Lower leg skin (tissue), 4 donors: ENCODE measurements at regions not wholly inside any gene's neighbourhood (a gene's known extent, or its start where the extent isn't known, plus 50 kb on each side); places are given as distances from the start of the nearest gene placed in this dataset.
"Not testable (repeated sequence)": the region's sequence is repeated elsewhere in the genome, so short reads cannot be mapped to it uniquely, and the experiment has no call there.

Source experiments
- DNase-seq, 2 donors: peaks; one replicate each; pipeline ENCODE4 v3.0.0-alpha.2; 2019; ENCODE audit warnings: low spot score in 2 of 2
- H3K4me3 ChIP-seq: fragments of 200-600 bp; sonication (generic); 2 replicates; pipeline ENCODE4 v1.5.1; 2017; ENCODE audit warnings: mild to moderate bottlenecking, low read depth; ENCODE audit not compliant: poor library complexity, severe bottlenecking
- POLR2A ChIP-seq, 2 donors: fragments of 450-650 bp; IDR thresholded peaks; one replicate each; pipeline ENCODE4 v1.6.1; 2016 to 2017; ENCODE audit warnings: antibody characterized with exemption in 2 of 2, mild to moderate bottlenecking in 1 of 2, moderate library complexity in 1 of 2
- WGBS, 2 donors: methylation state at CpG; one replicate each; pipeline ENCODE4 v1.1.5; 2018; 5-methylcytosine and 5-hydroxymethylcytosine counted together
- intact Hi-C: fragments of 100-400 bp; cut with DNase I; formaldehyde crosslinking; loops from one replicate; pipeline ENCODE4 v1.15.0; 2023; ENCODE audit warnings: low total_unique reads
- TF ChIP-seq, protein P1 (sequence below), 3 donors: fragments of 450-650 bp; IDR thresholded peaks; one replicate each; pipeline ENCODE4 v1.5.1; 2016; ENCODE audit warnings: antibody characterized with exemption in 3 of 3, mild to moderate bottlenecking in 3 of 3, moderate library complexity in 2 of 3

DNA sequence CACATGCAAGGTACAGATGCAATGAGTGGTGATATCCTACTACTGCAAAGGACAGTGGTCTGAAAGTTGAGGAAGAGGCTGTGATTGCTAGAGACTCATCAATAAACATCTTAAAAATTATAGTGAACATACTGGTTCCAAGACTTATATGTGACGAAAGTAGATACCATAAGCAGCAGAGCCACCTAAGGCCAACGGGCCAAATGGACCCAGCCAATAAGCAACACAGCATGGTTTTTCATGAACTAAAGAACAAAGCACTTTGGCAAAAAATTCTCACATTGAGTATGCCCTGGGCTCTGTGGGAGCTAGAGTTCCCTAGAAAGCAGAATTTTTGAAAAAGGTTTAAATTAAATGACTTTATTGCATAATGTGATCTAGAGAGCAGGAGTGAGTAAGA, 272.1 kb downstream of the SI start:
- TF ChIP-seq, protein P1, sequence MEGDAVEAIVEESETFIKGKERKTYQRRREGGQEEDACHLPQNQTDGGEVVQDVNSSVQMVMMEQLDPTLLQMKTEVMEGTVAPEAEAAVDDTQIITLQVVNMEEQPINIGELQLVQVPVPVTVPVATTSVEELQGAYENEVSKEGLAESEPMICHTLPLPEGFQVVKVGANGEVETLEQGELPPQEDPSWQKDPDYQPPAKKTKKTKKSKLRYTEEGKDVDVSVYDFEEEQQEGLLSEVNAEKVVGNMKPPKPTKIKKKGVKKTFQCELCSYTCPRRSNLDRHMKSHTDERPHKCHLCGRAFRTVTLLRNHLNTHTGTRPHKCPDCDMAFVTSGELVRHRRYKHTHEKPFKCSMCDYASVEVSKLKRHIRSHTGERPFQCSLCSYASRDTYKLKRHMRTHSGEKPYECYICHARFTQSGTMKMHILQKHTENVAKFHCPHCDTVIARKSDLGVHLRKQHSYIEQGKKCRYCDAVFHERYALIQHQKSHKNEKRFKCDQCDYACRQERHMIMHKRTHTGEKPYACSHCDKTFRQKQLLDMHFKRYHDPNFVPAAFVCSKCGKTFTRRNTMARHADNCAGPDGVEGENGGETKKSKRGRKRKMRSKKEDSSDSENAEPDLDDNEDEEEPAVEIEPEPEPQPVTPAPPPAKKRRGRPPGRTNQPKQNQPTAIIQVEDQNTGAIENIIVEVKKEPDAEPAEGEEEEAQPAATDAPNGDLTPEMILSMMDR (IDR thresholded peaks at IDR 0.05): no peak
- TF ChIP-seq POLR2A (IDR thresholded peaks at IDR 0.05): no peak
- 73 to 75% methylated on average over 2 of the region's 2 CpGs for WGBS, 2 donors
- intact Hi-C loops: no loop called here
- no peak for DNase-seq
- H3K4me3 ChIP-seq: no peak overlapping the region

DNA sequence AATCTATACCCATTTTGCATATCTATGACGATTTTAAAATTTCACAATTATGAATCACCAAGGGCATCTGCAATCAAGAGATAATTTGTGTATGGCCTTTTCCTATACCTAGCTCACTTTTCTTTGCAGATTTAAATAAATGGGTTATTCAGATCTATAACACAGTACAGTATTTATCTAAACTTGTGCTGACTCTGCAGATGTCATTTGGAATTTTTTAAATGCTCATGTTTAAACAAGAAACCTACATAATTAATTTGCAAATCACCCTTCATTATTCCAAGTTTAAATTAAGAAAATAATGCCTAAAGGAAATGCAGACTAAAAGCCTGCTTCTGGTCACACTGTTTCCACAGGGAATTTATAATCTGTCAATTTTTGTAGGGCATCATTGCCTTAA, 284.2 kb downstream of the SI start:
- no peak overlapping the region for H3K4me3 ChIP-seq
- 67 to 71% methylated on average over 1 of the region's 1 CpG for WGBS, 2 donors
- TF ChIP-seq, protein P1 (IDR thresholded peaks at IDR 0.05): no peak
- intact Hi-C loops: no loop called here
- no peak for DNase-seq

DNA sequence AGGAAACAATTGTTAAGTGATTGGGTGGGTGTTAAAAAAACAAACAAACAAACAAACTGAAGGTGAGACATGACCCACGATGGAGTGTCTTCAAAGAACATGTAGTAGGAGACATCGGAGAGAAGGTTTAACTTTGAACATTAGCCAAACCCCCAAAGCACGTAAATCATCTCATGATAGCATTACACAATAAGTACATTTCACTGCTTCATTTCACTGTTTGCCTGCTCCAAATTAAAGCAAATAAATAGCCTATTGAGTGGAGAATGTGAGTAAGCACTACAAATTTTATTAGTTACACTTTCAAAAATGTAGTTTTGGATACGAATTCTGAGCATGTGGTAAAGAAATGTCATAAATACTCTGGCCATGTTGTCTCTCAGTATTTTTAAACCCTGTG, 287.0 kb downstream of the SI start:
- WGBS, 2 donors: 37 to 52% methylated on average over 4 of the region's 4 CpGs
- H3K4me3 ChIP-seq: no peak overlapping the region
- intact Hi-C loops: no loop called here
- TF ChIP-seq, protein P1 (IDR thresholded peaks at IDR 0.05): no peak
- no peak for TF ChIP-seq POLR2A (IDR thresholded peaks at IDR 0.05)
- DNase-seq: no peak

DNA sequence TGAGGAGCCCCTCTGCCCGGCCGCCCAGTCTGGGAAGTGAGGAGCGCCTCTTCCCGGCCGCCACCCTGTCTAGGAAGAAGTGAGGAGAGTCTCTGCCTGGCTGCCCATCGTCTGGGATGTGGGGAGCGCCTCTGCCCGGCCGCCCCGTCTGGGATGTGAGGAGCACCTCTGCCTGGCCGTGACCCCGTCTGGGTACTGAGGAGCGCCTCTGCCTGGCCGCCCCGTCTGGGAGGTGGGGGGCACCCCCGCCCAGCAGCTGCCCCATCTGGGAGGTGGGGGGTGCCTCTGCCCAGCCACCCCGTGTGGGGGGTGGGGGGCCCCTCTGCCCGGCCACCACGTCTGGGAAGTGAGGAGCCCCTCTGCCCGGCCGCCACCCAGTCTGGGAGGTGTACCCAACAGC, 293.9 kb downstream of the SI start:
- H3K4me3 ChIP-seq, DNase-seq, intact Hi-C loops: not testable (repeated sequence)
- WGBS, 2 donors: 94 to 96% methylated on average over 9 to 20 of the region's 21 CpGs

DNA sequence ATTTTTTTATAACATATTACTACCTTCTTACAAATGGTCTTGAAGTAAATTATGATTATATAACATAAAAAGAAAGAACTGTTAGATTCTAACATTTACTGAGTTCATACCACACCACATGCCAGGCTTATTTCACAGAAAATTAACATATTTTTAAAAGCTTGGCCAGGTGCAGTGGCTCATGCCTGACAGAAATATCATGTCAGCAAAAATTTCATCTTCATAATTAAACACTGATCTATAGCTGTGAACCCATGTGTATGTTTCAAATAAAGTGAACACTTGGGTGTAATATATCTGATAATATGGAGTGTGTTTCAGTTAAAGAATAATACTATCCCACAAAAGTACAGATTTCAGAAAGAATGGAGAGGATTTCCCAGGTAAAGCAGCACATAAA, 296.5 kb downstream of the SI start:
- TF ChIP-seq POLR2A (IDR thresholded peaks at IDR 0.05): no peak
- TF ChIP-seq, protein P1 (IDR thresholded peaks at IDR 0.05): no peak
- H3K4me3 ChIP-seq: no peak overlapping the region
- intact Hi-C loops: no loop called here
- no peak for DNase-seq

DNA sequence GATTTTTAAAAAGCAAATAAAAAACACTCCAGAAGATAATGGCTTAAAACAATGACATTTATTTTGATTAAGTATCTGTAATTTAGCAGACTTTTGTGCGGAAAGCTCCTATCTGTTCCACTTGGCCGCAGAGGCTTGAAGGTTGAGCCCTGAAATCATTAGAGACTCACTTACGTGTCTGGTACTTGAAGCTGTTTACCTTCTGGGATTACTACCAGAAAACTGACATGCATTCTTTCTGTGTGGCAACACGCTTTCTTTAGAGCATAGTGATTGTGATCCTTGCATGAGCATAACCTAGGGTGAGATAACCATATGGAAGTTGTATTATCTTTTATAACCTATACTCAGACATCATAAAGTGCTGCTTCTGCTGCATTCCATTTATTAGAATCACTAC, 298.5 kb downstream of the SI start:
- DNase-seq: no peak
- 67 to 74% methylated on average over 4 of the region's 4 CpGs for WGBS, 2 donors
- no peak overlapping the region for H3K4me3 ChIP-seq
- no peak for TF ChIP-seq POLR2A (IDR thresholded peaks at IDR 0.05)
- TF ChIP-seq, protein P1 (IDR thresholded peaks at IDR 0.05): no peak
- intact Hi-C loops: no loop called here
